ENCODE measurements at regions not wholly inside any gene's neighbourhood (a gene's known extent, or its start where the extent isn't known, plus 50 kb on each side); places are given as distances from the start of the nearest gene placed in this dataset.
"Not testable (repeated sequence)": the region's sequence is repeated elsewhere in the genome, so short reads cannot be mapped to it uniquely, and the experiment has no call there.

- Histone ChIP-seq H3K27ac (ENCODE audit: low read depth in 1 of 2, low read length in 1 of 2) (no peak overlapping the region), H3K27me3 (ENCODE audit: control insufficient read depth in 3 of 3, insufficient read depth in 3 of 3, low read length in 2 of 3) (no peaks in the 10 kb centered on the region), H3K9ac (ENCODE audit: insufficient read depth in 1 of 2, low read length in 2 of 2) (no peak overlapping the region), H3K4me1 (ENCODE audit: control insufficient read depth in 5 of 5, insufficient read depth in 5 of 5, low read length in 5 of 5) (no peaks in the 10 kb centered on the region), H3K4me3 (no peak overlapping the region), H3K36me3 (ENCODE audit: control insufficient read depth in 4 of 4, insufficient read depth in 4 of 4, low read length in 4 of 4) (no peaks in the 10 kb centered on the region), H3K9me3 (ENCODE audit: control insufficient read depth in 4 of 4, insufficient read depth in 3 of 4, low read length in 3 of 4) (peaks cover 0 to 2% (median 0%) of the 10 kb centered on the region in 4 donors)
- TF ChIP-seq CTCF (IDR thresholded peaks at IDR 0.05; ENCODE audit: control extremely low read depth, extremely low read depth), result no peak
- DNase-seq (peak in 1 of 3 donors; percentile 5), ATAC-seq (ENCODE audit: insufficient read depth, low FRiP score) (no peak)
- 40 to 63% methylated on average over 1 of the region's 1 CpG for WGBS, 2 donors
These were observed 186.6 kb upstream of the SLITRK6 start for GRCh38 chr13:85985797-85986196.

GRCh38 chr13:85982102-85982501 lies 182.9 kb upstream of the SLITRK6 start:
- no peaks in the 10 kb centered on the region for H3K27me3 ChIP-seq (ENCODE audit: control insufficient read depth in 3 of 3, insufficient read depth in 3 of 3, low read length in 2 of 3)
- no peak overlapping the region for H3K9ac ChIP-seq (ENCODE audit: insufficient read depth in 1 of 2, low read length in 2 of 2)
- 51 to 60% methylated on average over 3 of the region's 3 CpGs for WGBS, 2 donors
- ATAC-seq (ENCODE audit: insufficient read depth, low FRiP score) (no peak), DNase-seq (no peak)
- no peak overlapping the region for H3K4me3 ChIP-seq
- no peak for TF ChIP-seq CTCF (IDR thresholded peaks at IDR 0.05; ENCODE audit: control extremely low read depth, extremely low read depth)
- H3K36me3 ChIP-seq (ENCODE audit: control insufficient read depth in 4 of 4, insufficient read depth in 4 of 4, low read length in 4 of 4), result no peaks in the 10 kb centered on the region
- peaks cover 0 to 2% (median 0%) of the 10 kb centered on the region in 4 donors for H3K9me3 ChIP-seq (ENCODE audit: control insufficient read depth in 4 of 4, insufficient read depth in 3 of 4, low read length in 3 of 4)
- no peak overlapping the region for H3K27ac ChIP-seq (ENCODE audit: low read depth in 1 of 2, low read length in 1 of 2)
- H3K4me1 ChIP-seq (ENCODE audit: control insufficient read depth in 5 of 5, insufficient read depth in 5 of 5, low read length in 5 of 5), result no peaks in the 10 kb centered on the region

GRCh38 chr13:85980447-85980846 lies 181.2 kb upstream of the SLITRK6 start:
- H3K27me3 ChIP-seq (ENCODE audit: control insufficient read depth in 3 of 3, insufficient read depth in 3 of 3, low read length in 2 of 3); H3K9me3 ChIP-seq (ENCODE audit: control insufficient read depth in 4 of 4, insufficient read depth in 3 of 4, low read length in 3 of 4); ATAC-seq (ENCODE audit: insufficient read depth, low FRiP score); H3K9ac ChIP-seq (ENCODE audit: insufficient read depth in 1 of 2, low read length in 2 of 2); H3K4me1 ChIP-seq (ENCODE audit: control insufficient read depth in 5 of 5, insufficient read depth in 5 of 5, low read length in 5 of 5); H3K4me3 ChIP-seq; H3K36me3 ChIP-seq (ENCODE audit: control insufficient read depth in 4 of 4, insufficient read depth in 4 of 4, low read length in 4 of 4); H3K27ac ChIP-seq (ENCODE audit: low read depth in 1 of 2, low read length in 1 of 2); DNase-seq: not testable (repeated sequence)
- 88 to 94% methylated on average over 1 of the region's 1 CpG for WGBS, 2 donors

- Histone ChIP-seq H3K27me3 (ENCODE audit: control insufficient read depth in 3 of 3, insufficient read depth in 3 of 3, low read length in 2 of 3) (no peaks in the 10 kb centered on the region), H3K9me3 (ENCODE audit: control insufficient read depth in 4 of 4, insufficient read depth in 3 of 4, low read length in 3 of 4) (no peaks in the 10 kb centered on the region), H3K4me1 (ENCODE audit: control insufficient read depth in 5 of 5, insufficient read depth in 5 of 5, low read length in 5 of 5) (no peaks in the 10 kb centered on the region), H3K36me3 (ENCODE audit: control insufficient read depth in 4 of 4, insufficient read depth in 4 of 4, low read length in 4 of 4) (no peaks in the 10 kb centered on the region), H3K27ac (ENCODE audit: low read depth in 1 of 2, low read length in 1 of 2) (no peak overlapping the region), H3K9ac (ENCODE audit: insufficient read depth in 1 of 2, low read length in 2 of 2) (no peak overlapping the region), H3K4me3 (no peak overlapping the region)
- WGBS, 2 donors, result 76 to 78% methylated on average over 4 of the region's 4 CpGs
- DNase-seq (no peak), ATAC-seq (ENCODE audit: insufficient read depth, low FRiP score) (no peak)
- no peak for TF ChIP-seq CTCF (IDR thresholded peaks at IDR 0.05; ENCODE audit: control extremely low read depth, extremely low read depth)
These were observed 177.0 kb upstream of the SLITRK6 start for GRCh38 chr13:85976242-85976641.

Measured in lung (tissue), 11 donors.